SKM-1 treated with dmso at 0.1 percent for 144 hours (cell line): ENCODE measurements at regions not wholly inside any gene's neighbourhood (a gene's known extent, or its start where the extent isn't known, plus 50 kb on each side); places are given as distances from the start of the nearest gene placed in this dataset.
A peak's percentile ranks its signal among the peaks of the same experiment; 100 is the strongest.

Experiments used
- DNase-seq: peaks from one replicate; lab custom pipeline; 2025; ENCODE audit not compliant: unreplicated experiment; lab: John Stamatoyannopoulos, UW

DNA sequence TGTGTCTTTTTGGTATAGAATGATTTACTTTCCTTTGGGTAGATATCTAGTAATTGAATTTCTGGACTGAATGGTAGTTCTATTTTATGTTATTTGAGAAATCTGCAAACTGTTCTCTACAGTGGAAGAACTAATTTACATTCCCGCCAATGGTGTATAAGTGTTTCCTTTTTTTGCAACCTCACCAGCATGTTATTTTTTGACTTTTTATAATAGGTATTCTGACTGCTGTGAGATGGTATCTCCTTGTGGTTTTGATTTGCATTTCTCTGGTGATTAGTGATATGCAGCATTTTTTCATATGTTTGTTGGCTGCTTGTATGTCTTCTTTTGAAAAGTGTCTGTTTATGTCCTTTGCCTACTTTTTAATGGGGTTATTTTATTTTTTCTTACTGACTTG is 607.2 kb downstream of the OTOL1 start:
- no peak for DNase-seq

DNA sequence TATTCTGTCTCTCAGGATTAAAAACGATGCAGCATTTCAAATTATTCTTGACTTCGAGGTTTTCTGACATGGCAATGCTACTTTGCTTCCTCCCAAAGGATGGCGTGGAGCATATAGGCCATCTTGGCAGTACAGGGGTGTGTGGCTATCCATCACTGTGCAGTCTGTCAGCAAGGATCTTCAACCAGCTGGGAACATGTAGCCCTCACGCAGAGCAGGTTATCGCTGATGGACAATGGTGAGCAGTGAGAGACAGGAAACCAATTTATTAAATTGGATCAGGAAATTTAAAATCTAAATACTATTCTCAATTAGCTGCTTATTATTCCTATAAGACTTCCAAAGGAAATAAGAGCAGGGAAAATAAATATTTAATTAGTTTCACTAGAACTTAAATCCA is 615.3 kb downstream of the OTOL1 start:
- no peak for DNase-seq

DNA sequence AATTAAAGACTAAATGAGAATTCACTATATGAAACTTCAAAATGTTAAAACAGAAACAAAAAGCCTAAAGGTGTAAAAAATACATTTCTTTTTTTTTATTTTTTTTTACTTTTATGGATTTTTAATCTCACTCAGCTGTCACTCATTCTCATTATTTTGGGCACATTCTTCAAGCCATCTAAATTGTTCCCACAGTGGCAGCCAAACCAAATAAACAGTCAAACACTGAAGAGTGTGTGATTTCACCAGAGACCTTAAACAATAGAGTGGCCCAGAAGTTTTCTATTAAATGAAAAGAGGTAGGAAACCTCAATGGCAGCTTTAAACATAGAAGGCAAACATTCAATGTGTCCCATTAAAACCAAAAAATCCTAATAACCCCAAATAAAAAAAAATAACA is 616.1 kb downstream of the OTOL1 start:
- no peak for DNase-seq

DNA sequence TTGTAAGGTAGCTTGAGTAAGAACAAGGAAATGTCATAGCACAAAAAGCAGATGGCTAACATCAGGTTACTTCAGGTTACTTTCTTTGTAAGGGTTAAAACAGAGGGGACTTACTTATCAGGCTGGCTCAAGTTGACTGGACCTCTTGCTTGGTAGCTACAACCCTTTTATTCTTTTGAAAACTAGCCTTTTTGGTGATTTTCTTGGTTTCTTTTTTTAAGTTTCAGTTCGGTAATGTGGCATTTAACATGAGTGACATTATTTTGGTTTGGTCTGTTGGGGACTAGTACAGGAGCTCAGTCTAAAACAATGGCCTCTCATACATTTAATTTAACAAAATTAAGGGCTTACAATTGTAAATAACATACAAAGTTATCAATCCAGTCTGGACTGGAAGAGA is 621.4 kb downstream of the OTOL1 start:
- DNase-seq = no peak

GRCh38 chr3:162119651-162120050 is 623.0 kb downstream of the OTOL1 start:
- no peak for DNase-seq

DNA sequence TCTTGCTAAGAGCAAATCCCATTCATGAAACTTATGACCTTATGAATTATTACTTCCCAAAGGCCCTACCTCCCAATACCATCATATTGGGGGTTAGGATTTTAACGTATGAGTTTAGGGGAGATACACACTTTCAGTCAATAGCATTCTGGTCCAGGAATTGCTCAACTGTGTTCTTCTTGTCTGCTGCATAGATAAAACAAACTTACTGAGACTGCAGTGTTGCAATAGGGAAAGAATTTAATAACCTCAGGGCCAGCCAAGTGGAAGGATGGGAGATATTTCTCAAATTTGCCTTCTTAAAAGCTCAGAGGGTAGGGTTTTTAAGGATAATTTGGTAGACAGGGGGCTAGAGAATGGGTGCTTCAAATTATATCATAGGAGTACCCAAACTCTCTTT is 625.8 kb downstream of the OTOL1 start:
- DNase-seq = no peak

GRCh38 chr3:162125790-162126189 is 629.2 kb downstream of the OTOL1 start:
- no peak for DNase-seq

- no peak for DNase-seq
Measured at GRCh38 chr3:162130582-162130981, 634.0 kb downstream of the OTOL1 start.

GRCh38 chr3:162132981-162133380 is 636.4 kb downstream of the OTOL1 start:
- DNase-seq = no peak

DNA sequence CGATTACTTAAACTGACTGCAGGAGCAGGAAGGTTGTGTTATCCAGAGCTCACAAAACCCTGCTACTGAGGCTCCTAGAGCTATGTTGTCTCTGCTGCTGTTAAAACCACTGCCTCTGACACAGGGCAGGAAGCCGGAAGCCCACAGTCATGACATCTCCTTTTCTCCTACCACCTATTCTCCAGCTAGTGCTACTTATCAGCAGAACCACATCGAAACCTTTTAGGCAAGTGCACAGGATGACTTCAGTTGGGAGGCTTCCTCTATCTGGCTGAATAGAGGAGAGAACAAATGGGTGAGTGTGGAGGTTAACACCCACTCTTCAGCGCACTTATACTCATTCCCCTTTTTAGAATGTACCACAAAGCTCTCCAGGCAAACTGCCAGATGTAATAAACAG is 638.0 kb downstream of the OTOL1 start:
- DNase-seq = peak; percentile 73

DNA sequence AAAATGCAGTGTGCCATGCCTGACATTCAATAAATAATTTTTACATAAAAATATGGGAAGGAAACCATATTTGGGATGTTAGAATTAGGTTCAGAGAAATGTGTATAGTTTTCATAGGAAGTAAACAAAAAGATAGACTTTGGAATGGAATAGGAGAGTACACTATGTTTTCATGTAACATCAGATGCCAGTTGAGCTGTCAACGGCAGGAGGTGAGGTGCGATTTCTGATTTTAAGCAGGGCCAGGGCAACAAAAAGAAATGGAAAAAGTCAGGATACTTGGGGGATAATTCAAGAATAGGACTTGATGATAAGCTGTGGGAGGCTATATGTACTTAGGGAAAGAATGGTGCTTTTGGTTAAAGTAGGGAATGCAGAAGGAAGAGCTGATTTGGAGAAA is 639.5 kb downstream of the OTOL1 start:
- no peak for DNase-seq

GRCh38 chr3:162138509-162138908 is 641.9 kb downstream of the OTOL1 start:
- DNase-seq = no peak

- DNase-seq = no peak
Measured at GRCh38 chr3:162139841-162140240, 643.2 kb downstream of the OTOL1 start.

DNA sequence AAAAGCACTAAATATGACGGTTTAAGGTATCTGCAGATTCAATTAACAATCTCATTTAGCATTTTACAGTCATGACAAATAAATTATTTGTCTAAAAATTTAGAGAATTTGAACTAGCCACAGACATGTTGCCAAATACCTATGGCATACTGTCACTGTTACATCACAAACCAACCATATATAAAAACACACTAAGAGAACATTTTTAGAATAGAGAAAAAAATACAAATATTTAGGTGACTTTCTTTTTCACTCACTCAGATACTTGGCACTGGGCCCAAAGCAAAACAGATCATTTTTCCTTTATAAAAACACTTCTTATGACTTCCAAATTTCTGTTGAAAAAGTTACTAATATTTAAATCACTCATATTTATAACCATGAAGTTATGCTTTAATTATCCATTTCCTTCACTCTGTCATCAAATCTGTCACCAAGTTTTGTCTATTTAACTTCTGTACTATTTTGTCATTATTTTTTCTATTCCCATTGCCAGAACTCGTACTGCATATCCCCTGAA is 644.7 kb downstream of the OTOL1 start:
- no peak for DNase-seq

DNA sequence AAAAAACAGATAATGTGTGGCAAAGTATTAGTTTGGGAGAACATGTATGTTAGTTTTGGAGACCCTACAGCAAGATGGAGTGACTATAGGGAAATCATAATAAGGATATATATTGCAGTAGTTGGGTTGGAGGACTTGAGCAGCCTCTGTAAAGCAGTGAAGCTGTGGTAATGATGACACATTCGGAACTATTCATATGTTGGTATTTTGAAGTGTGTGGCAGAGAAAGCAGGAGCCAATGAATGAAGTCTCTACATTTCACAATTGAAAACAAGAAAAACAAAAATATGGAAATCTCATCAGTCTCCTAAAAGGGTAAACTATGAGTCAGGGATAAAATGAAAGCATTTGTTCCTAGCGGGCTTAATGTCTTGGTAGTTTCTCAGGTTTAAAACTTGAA is 645.9 kb downstream of the OTOL1 start:
- DNase-seq = no peak

DNA sequence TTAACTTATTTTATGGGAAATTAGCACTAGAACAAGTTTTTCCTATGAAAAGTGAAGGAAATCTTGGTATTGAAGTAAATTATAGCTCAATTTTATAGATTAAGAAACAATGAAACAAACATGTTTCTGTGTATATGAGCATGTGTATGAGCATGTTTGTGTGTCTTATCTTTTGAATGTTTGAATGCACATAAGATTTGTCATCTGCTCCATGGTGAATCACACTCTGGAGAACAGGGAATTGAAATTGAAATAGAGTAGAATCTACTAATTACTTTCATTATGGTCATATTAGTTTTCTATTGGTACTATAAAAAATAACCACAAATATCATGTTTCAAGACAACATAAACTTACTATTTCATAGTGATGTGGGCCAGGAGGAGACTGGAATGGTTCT is 646.6 kb downstream of the OTOL1 start:
- DNase-seq = no peak

- DNase-seq = no peak
Measured at GRCh38 chr3:162147996-162148395, 651.4 kb downstream of the OTOL1 start.

- DNase-seq = no peak
Measured at GRCh38 chr3:162150790-162151189, 654.2 kb downstream of the OTOL1 start.

GRCh38 chr3:162152636-162153035 is 656.0 kb downstream of the OTOL1 start:
- no peak for DNase-seq

DNA sequence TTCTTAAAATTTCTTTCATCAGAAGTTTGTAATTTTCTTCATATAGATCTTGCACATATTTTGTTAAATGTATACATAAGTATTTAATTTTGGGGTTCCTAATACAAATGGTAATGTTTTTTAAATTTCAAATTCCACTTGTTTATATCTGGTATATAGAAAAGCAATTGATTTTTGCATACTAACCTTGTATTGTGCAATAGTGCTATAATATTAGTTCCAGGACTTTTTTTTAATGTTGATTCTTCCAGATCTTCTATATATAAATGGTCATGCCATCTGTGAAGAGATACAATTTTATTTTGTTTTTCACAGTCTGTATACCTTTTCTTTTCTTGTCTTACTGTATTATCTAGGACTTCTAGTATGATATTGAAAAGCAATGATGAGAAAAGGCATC is 665.0 kb downstream of the OTOL1 start:
- DNase-seq = no peak

GRCh38 chr3:162165346-162165745 is 668.7 kb downstream of the OTOL1 start:
- DNase-seq = no peak

- no peak for DNase-seq
Measured at GRCh38 chr3:162166543-162166942, 669.9 kb downstream of the OTOL1 start.

GRCh38 chr3:162168715-162169114 is 672.1 kb downstream of the OTOL1 start:
- DNase-seq = no peak

DNA sequence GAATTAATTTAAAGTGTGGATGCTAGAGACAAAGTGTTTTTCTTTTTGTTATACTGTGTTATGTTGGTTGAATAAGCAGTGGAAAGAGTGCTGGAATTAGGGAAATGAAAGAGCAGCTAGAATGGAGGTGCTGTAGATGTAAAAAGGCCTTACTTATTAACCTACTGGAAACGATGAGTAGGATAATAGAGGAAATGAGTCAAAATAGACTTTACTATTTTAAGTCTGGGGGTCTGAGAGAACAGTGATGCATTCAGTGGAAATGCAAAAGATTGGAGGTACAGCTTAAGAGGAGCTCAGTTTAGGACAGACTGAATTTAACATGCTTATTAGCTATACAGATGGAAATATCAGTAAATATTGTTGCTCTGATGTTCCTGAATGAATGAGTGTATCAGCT is 674.0 kb downstream of the OTOL1 start:
- DNase-seq = no peak
